ENCODE measurements at regions not wholly inside any gene's neighbourhood (a gene's known extent, or its start where the extent isn't known, plus 50 kb on each side); places are given as distances from the start of the nearest gene placed in this dataset.
"Not testable (repeated sequence)": the region's sequence is repeated elsewhere in the genome, so short reads cannot be mapped to it uniquely, and the experiment has no call there.

GRCh38 chr9:1550636-1551035, 464.5 kb upstream of the SMARCA2 start:
- ATAC-seq (ENCODE audit: insufficient read depth, low read depth) (no peak), DNase-seq (no peak)
- no peaks in the 10 kb centered on the region for H3K36me3 ChIP-seq (ENCODE audit: insufficient read depth, low read length)
- no peaks in the 10 kb centered on the region for H4K20me1 ChIP-seq (ENCODE audit: insufficient read depth, low read length)
- H3K4me3 ChIP-seq (ENCODE audit: low read depth in 1 of 2, low read length in 2 of 2), result no peak overlapping the region
- H3K4me1 ChIP-seq (ENCODE audit: insufficient read depth, low read length), result no peaks in the 10 kb centered on the region
- H3K9ac ChIP-seq (ENCODE audit: low read depth, low read length), result no peak overlapping the region
- H3K79me2 ChIP-seq (ENCODE audit: insufficient read depth, low read length), result no peaks in the 10 kb centered on the region
- H3K4me2 ChIP-seq (ENCODE audit: insufficient read depth, low read length), result no peak overlapping the region
- TF ChIP-seq, protein P1, sequence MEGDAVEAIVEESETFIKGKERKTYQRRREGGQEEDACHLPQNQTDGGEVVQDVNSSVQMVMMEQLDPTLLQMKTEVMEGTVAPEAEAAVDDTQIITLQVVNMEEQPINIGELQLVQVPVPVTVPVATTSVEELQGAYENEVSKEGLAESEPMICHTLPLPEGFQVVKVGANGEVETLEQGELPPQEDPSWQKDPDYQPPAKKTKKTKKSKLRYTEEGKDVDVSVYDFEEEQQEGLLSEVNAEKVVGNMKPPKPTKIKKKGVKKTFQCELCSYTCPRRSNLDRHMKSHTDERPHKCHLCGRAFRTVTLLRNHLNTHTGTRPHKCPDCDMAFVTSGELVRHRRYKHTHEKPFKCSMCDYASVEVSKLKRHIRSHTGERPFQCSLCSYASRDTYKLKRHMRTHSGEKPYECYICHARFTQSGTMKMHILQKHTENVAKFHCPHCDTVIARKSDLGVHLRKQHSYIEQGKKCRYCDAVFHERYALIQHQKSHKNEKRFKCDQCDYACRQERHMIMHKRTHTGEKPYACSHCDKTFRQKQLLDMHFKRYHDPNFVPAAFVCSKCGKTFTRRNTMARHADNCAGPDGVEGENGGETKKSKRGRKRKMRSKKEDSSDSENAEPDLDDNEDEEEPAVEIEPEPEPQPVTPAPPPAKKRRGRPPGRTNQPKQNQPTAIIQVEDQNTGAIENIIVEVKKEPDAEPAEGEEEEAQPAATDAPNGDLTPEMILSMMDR (IDR thresholded peaks at IDR 0.05; ENCODE audit: borderline replicate concordance, extremely low read depth, low read length, poor library complexity, severe bottlenecking), result no peak
- TF ChIP-seq EZH2 (IDR thresholded peaks at IDR 0.05; ENCODE audit: borderline replicate concordance, low read depth, low read length, severe bottlenecking), result no peak
- no peaks in the 10 kb centered on the region for H3K9me3 ChIP-seq (ENCODE audit: insufficient read depth, low read length, severe bottlenecking)
- no peak overlapping the region for H2AFZ ChIP-seq (ENCODE audit: low read depth, low read length)
- no peak overlapping the region for H3K27ac ChIP-seq (ENCODE audit: low read length)
- H3K27me3 ChIP-seq (ENCODE audit: insufficient read depth, low read length, poor library complexity), result no peaks in the 10 kb centered on the region

- Histone ChIP-seq H3K9ac (ENCODE audit: low read depth, low read length) (no peak overlapping the region), H2AFZ (ENCODE audit: low read depth, low read length) (no peak overlapping the region), H3K4me3 (ENCODE audit: low read depth in 1 of 2, low read length in 2 of 2) (no peak overlapping the region), H4K20me1 (ENCODE audit: insufficient read depth, low read length) (no peaks in the 10 kb centered on the region), H3K4me2 (ENCODE audit: insufficient read depth, low read length) (no peak overlapping the region), H3K27me3 (ENCODE audit: insufficient read depth, low read length, poor library complexity) (no peaks in the 10 kb centered on the region), H3K27ac (ENCODE audit: low read length) (no peak overlapping the region), H3K9me3 (ENCODE audit: insufficient read depth, low read length, severe bottlenecking) (no peaks in the 10 kb centered on the region), H3K36me3 (ENCODE audit: insufficient read depth, low read length) (no peaks in the 10 kb centered on the region), H3K4me1 (ENCODE audit: insufficient read depth, low read length) (no peaks in the 10 kb centered on the region), H3K79me2 (ENCODE audit: insufficient read depth, low read length) (no peaks in the 10 kb centered on the region)
- DNase-seq (no peak), ATAC-seq (ENCODE audit: insufficient read depth, low read depth) (no peak)
- no peak for TF ChIP-seq EZH2 (IDR thresholded peaks at IDR 0.05; ENCODE audit: borderline replicate concordance, low read depth, low read length, severe bottlenecking)
- TF ChIP-seq, protein P1 (IDR thresholded peaks at IDR 0.05; ENCODE audit: borderline replicate concordance, extremely low read depth, low read length, poor library complexity, severe bottlenecking), result no peak
Observed at GRCh38 chr9:1554081-1555035, 460.8 kb upstream of the SMARCA2 start.

DNA sequence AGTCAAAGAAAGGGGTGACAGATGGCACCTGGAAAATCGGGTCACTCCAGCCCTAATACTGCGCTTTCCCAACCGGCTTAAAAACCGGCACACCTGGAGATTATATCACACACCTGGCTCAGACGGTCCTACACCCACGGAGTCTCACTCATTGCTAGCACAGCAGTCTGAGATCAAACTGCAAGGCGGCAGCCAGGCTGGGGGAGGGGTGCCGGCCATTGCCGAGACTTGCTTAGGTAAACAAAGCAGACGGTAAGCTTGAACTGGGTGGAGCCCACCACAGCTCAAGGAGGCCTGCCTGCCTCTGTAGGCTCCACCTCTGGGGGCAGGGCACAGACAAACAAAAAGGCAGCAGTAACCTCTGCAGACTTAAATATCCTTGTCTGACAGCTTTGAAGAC, 456.5 kb upstream of the SMARCA2 start:
- H3K36me3 ChIP-seq (ENCODE audit: insufficient read depth, low read length); H3K9ac ChIP-seq (ENCODE audit: low read depth, low read length); H3K4me1 ChIP-seq (ENCODE audit: insufficient read depth, low read length); H3K4me3 ChIP-seq (ENCODE audit: low read depth in 1 of 2, low read length in 2 of 2); H3K27ac ChIP-seq (ENCODE audit: low read length); H3K27me3 ChIP-seq (ENCODE audit: insufficient read depth, low read length, poor library complexity); H3K9me3 ChIP-seq (ENCODE audit: insufficient read depth, low read length, severe bottlenecking); DNase-seq; H2AFZ ChIP-seq (ENCODE audit: low read depth, low read length); ATAC-seq (ENCODE audit: insufficient read depth, low read depth); H3K4me2 ChIP-seq (ENCODE audit: insufficient read depth, low read length); H4K20me1 ChIP-seq (ENCODE audit: insufficient read depth, low read length); H3K79me2 ChIP-seq (ENCODE audit: insufficient read depth, low read length): not testable (repeated sequence)

- ATAC-seq (ENCODE audit: insufficient read depth, low read depth), result no peak
- no peaks in the 10 kb centered on the region for H3K36me3 ChIP-seq (ENCODE audit: insufficient read depth, low read length)
- H3K4me3 ChIP-seq (ENCODE audit: low read depth in 1 of 2, low read length in 2 of 2), result no peak overlapping the region
- no peaks in the 10 kb centered on the region for H4K20me1 ChIP-seq (ENCODE audit: insufficient read depth, low read length)
- H3K79me2 ChIP-seq (ENCODE audit: insufficient read depth, low read length), result no peaks in the 10 kb centered on the region
- DNase-seq, result no peak
- H3K27me3 ChIP-seq (ENCODE audit: insufficient read depth, low read length, poor library complexity), result no peaks in the 10 kb centered on the region
- H3K4me2 ChIP-seq (ENCODE audit: insufficient read depth, low read length), result no peak overlapping the region
- no peaks in the 10 kb centered on the region for H3K9me3 ChIP-seq (ENCODE audit: insufficient read depth, low read length, severe bottlenecking)
- no peak overlapping the region for H3K9ac ChIP-seq (ENCODE audit: low read depth, low read length)
- no peak overlapping the region for H3K27ac ChIP-seq (ENCODE audit: low read length)
- TF ChIP-seq, protein P1 (IDR thresholded peaks at IDR 0.05; ENCODE audit: borderline replicate concordance, extremely low read depth, low read length, poor library complexity, severe bottlenecking), result no peak
- TF ChIP-seq EZH2 (IDR thresholded peaks at IDR 0.05; ENCODE audit: borderline replicate concordance, low read depth, low read length, severe bottlenecking), result no peak
- no peak overlapping the region for H2AFZ ChIP-seq (ENCODE audit: low read depth, low read length)
- no peaks in the 10 kb centered on the region for H3K4me1 ChIP-seq (ENCODE audit: insufficient read depth, low read length)
Observed at GRCh38 chr9:1575939-1576338, 439.2 kb upstream of the SMARCA2 start.

Measured in DND-41 (cell line).